ENCODE measurements at regions not wholly inside any gene's neighbourhood (a gene's known extent, or its start where the extent isn't known, plus 50 kb on each side); places are given as distances from the start of the nearest gene placed in this dataset.
"Not testable (repeated sequence)": the region's sequence is repeated elsewhere in the genome, so short reads cannot be mapped to it uniquely, and the experiment has no call there.

DNA sequence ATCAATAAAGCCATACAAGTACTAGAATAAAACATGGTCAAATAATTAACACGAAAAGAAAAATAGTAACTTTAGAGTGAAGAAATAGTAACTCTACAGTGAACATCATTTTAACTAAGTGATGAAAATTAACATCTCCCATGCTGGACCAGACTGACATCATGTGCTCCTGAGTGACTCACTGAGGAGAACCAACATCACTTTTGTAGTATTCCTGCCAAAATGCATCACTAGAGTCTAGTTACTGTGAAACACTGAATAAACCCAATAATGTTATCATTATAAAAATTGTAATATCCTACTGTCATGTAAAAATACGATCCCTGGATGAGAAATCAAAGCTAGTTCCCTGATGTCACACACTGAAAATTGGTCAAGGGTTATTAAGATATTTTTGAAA, 361.3 kb downstream of the CD109 start:
- DNase-seq = no peak

DNA sequence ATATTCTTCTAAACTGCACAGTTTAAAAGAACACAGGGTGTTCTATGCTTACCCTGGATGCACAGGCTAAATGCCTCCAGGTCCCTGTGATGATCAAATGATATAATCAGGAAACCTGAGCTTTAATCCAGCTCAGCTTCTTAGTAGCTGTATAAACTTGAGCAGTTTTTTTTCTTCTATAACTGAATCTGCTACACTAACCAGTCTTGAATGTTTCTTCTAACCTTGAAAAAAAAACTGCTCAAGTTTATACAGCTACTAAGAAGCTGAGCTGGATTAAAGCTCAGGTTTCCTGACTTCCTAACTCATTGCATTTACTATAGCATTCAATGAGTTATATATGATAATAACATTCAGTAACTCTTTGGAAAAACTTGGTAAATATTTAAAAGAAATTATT, 358.2 kb downstream of the CD109 start:
- no peak for DNase-seq

DNA sequence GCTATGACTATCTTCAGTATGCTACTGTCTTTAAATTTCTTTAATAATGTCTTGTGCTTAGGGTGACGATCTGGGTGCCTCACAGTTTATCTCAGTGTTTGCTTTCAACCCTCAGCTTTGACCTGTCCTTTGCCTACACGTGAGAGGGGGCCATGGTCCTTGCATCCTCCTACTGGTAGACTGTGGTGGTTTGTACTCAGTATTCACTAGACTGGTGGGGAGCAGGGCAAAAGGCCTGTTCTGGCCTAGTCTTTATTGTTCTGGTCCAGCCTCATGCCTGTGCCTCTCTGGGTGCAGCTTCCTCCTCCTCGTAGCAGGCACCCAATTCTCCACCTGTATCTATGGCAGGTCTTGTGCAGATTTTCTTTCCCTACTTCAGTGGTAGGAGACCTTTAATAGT, 354.9 kb downstream of the CD109 start:
- DNase-seq = no peak

DNA sequence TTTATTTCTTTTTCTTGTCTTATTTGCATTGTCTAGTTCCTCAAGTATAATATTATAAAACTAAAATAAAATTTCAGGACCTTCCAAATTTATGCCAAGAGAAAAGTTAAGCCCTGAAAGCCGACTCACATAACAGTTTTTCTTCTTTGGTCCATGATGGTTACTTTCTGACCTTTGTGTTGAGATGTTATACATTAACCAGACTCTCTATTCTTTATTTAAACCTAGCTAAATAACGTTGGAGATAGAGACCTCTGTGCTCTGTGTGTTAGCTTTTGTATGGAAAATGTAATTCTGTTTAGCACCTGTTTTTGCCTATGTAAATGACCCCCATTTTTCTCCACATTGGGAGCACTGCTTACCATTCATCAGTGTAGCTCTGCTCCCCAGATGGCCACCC, 352.4 kb downstream of the CD109 start:
- DNase-seq = no peak

DNA sequence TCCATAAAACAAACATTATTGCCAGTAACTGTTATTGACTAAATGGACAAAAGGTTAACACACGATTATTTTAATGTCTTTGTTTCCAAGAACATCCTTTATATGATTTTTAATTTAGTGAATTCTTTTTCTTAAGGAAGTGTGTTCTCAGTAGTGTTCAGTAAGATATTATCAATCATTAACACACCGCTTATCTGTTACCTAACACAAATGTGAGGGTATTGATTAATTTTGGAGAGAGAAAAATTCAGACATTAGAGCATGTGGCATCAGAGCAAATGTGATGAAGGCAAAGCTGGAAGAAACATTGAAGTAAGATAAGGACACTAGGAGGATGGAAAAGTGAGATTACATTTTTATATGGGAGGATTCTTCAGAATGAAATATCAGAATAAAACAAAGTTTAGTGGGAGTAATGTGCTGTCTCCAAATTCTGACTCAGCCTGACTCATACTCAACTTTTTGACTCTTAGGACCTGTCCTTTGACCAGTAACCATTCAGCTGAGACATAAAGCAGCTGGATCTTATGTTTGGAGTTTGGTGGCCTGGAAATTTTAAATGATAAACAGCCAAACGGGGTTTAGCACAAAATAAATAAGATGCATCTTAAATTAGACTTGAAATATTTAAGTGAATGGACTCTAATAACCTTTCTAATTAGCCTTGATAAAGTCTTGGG, 348.6 kb downstream of the CD109 start:
- DNase-seq = no peak

DNA sequence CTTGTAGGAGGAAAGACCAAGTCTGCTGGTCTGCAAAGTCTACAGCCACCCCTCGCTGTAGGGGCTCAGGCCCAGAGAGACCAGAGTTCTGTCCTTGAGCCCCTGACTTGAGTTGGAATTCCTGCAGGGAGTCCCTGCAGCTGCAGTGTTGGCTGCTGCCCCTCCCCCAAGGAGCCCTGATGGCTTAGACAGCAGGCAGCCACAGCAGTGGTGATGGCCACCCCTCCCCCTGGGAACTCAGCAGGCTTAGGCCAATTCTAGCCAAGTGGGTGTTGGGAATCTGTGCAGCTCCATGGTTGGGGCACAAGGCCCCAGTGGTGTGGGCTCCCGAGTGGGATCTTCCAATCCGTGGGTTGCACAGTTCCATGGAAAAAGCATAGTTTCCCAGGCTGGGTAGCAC, 345.4 kb downstream of the CD109 start:
- DNase-seq = no peak

DNA sequence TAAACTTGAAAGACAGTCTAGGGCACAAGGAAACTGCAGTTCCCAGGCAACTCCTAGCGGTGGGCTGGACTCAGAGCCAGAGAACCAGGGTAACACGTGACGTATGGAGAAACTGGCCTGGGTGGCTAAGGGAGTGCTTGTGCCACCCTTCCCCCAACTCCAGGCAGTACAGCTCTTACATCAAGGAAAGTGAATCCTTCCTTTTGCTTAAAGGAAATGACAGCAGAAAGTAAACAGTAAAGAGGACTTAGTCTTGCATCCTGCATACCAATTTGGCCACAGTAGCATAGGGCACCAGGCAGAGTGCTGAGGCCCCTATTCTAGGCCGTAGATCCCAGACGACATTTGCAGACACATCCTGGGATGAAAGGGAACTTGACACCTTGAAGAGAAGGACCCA, 322.8 kb downstream of the CD109 start:
- DNase-seq = no peak

DNA sequence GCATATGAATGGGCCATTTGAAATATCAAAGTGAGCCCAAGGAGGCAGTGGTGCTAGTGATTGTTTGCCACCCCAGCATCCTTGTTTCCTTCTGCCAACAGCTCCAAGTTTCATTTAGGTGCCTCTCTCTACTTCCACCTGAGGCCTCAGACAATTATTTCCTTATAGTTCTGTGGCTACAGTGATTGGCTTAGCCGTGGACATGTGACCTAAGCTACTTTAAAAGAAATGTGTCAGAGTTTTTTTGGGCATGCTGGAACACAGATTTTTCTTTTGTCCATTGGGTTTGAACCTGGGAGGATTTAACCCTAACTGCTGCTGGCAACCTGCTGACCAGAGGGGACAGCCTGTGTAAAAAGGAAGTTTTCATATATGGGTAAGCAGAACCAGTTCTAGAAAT, 319.4 kb downstream of the CD109 start:
- no peak for DNase-seq

DNA sequence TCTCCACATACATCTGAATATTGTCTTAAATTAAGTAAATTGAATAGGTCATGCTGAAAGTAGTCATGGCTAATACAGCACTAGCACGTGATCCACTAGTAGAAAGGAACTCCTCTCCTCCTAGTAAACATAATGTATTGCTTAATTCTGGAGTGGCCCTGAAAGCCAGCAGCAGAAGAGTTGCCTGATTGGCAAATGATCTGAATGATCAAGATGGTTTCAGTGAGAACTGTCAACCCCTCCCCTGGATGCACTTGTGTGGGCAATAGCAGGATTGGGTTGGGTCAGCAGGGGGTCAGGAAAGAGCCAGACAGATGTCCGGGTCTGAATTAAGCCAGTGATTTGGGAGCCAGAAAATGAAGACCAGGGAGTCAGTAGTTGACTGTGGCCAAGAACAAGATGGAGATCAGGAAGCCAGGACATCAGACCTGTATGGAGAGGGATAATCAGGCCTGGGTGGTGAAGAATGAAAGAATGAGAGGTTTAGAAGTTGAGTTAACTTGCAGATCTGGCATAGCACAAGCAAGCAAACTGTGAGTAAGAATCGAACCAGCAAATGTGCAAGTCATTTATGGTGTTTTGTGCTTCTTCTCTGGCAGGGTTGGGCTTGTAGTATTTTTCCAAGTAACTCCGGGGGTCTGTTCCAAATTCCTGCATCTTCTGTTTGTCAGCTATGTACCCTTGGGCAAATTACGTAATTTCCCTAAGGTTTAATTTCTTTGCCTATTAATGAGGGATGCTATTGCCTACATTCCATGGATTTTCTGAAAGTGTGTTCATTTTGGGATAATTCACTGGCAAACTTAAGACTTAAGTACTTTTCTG, 304.9 kb downstream of the CD109 start:
- no peak for DNase-seq

DNA sequence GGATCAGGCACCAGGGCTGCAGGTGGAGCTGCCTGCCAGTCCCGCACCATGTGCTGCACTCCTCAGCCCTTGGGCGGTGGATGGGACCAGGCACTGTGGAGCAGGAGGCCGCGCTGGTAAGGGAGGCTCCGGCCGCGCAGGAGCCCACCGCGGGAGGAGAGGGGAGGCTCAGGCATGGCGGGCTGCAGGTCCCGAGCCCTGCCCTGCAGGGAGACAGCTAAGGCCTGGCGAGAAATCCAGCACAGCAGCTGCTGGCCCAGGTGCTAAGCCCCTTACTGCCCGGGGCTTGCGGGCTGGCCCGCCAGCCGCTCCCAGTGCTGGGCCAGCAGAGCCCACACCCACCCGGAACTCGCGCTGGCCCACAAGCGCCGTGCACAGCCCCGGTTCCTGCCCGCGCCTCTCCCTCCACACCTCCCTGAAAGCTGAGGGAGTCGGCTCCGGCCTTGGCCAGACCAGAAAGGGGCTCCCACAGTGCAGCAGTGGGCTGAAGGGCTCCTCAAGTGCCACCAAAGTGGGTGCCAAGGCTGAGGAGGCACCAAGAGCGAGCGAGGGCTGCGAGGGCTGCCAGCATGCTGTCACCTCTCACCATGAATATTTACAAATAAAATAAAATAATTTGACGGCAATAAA, 294.7 kb downstream of the CD109 start:
- DNase-seq = not testable (repeated sequence)

DNA sequence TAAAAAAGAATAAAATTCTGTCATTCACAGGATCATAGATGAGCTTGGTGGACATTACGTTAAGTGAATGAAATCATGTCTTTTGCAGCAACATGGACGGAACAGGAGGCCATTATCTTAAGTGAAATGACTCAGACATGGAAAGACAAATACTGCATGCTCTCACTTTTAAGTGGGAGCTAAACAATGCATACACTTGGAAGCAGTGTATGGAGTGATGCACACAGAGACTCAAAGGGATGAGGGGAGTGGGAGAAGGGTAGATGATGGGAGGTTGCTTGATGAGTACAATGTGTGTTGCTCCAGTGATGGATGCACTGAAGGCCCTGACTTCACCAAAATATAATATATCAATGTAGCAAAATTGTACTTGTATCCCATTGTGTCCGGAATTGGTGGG, 293.4 kb downstream of the CD109 start:
- no peak for DNase-seq

DNA sequence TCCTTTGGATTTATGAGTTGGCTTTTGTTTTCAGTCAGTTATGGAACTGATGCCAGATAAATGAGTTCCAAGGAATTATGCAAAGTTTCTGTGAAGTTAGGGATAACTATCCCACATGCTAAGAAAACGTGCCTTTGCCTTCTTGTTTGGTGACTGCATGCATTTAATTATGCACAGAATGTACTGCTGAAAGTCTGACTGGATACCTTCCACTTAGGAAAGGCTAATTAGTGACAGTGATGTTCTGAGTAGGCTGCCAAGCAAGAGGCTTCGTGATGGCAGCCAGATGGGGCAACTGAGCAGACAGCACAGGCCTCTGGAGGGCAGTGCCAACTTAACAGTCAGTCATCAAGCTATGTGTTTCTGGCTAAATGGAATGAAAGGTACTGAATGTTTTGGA, 289.9 kb downstream of the CD109 start:
- peak in 2 of 56 donors; percentile 1 to 2 for DNase-seq

DNA sequence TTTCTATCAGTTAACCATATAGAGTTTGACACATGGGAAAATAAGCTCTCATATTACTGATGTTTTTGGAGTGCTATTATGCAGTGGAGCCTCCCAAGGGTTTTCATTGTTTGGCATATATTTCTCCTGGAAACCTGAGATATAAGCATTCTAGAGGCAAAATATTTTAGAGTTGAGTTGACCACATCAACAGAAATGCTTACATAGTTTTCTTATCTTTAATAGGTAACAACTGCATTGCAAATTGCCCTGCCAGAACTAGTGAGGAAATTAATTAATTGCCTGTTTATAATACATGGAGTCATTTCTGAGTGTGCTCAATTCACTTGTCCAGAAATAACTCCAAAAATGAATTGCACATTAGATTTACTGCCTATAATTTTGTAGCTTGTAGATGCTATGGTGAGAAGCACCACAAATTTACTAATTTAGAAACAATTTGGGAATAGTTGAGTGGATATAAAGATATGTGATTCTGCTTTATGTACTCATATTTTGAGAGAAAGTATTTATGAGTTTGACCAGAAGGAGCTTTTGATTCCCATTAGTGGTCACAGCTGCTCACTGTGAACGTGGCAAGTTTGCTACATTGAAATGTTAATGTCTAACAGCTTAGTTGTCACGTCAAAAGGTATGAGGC, 288.7 kb downstream of the CD109 start:
- no peak for DNase-seq

DNA sequence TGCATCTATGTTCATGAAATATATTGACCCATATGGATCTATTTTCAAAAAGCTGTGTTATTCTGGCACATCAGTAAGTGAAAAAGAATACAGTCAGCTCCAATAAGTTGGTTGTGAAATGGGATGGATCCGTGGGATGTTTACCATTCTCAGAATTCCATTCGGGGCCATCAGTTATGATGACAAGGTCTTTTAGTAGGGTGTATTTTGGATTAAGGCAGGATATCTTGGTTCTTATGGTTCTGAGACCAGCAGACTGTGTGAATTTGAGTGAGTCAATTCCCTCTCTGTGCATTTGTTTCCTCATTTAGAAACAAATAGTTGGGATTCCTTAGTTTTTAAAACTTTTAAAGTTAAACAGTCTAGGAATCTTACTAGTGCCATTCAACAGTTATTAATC, 287.4 kb downstream of the CD109 start:
- DNase-seq = no peak

DNA sequence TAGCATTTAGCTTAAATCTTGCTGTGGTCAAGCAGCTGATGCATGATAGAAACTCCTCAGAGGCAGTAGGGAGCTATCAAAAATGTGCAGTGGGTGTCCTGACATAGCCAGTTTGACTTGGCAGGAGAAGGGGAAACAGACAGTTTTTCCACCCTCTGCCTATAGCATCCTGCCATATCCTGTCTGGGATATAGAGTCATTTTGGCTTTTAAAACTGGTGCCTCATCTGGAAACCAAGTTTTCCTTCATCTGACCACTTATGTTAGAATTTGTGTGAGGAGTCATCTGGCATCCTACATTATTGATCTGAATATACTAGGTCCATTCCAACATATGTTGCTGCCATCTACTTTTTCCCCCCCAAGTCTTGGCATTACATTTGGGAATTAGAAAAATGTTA, 284.1 kb downstream of the CD109 start:
- DNase-seq = no peak

DNA sequence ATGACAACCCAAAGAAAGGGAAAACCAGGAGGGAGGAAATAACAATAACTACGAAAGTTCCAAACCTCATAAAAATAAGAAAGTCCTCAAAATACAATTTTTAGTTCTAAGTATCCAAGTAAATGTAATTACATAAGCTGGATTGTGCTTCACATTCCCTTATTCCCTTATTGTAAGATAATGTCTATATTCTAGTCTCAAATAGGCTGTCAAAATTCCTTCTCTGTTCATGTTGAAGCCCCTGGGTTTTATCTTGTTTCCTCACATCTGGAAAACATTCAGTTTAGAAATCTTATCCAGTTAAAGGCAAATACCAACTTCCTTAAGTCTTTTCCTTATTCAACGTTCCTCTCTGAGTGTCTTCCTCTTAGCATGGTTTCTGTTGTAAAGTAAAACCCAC, 282.3 kb downstream of the CD109 start:
- no peak for DNase-seq

DNA sequence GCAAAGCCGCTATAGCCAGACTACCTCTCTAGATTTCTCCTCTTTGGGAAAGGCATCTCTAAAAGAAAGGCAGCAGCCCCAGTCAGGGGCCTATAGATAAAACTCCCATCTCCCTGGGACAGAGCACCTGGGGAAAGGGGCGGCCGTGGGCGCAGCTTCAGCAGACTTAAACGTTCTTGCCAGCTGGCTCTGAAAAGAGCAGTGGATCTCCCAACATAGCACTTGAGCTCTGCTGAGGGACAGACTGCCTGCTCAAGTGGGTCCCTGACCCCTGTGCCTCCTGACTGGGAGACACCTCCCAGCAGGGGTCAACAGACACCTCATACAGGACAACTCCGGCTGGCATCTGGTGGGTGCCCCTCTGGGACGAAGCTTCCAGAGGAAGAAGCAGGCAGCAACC, 276.5 kb downstream of the CD109 start:
- DNase-seq = not testable (repeated sequence)

DNA sequence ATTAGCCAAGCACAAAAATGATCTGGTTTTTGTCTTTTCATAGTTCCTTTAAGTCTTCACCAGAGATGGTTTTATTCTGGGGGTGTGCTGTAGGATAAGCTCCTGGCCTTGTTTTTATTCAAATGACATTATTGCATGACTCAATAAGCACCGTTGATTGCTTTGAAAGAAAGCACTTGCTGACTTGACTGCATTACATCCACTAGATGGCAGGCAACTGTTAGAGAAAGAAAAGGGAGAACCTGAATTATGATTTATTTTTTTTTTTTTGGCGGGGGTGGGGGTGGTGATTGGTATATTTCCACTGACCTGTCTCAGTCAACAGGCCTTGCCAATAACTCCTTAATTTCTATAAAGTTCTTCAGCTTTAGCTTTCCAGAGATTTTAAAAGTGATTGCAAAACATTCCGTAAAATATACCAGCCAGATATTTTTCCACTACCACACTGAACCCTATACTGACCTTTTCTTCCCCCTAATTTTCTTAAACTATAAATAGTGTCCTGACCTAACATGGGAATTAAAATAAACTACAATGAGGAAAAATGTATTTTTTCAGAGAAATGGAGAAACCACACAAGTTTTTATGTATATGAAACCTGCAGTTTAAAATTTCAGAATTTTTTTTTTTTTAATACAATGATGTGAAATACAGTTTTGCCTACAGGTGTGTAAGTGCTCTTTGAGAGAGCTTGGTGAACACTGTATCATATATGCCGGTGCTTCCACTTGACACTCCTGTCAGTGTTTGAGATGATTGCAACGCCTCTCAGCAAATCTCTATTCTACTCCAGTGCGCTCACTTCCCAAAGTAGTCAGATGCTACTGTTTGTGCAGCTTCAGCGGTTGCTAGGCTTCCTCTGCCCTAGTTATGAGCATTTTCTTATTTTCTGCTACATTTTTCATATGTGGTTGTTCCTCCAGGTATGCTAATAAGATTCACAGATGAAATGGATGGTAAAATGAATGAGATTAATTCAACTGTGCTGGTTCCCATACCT, 274.3 kb downstream of the CD109 start:
- peak in 1 of 56 donors; percentile 3 for DNase-seq

DNA sequence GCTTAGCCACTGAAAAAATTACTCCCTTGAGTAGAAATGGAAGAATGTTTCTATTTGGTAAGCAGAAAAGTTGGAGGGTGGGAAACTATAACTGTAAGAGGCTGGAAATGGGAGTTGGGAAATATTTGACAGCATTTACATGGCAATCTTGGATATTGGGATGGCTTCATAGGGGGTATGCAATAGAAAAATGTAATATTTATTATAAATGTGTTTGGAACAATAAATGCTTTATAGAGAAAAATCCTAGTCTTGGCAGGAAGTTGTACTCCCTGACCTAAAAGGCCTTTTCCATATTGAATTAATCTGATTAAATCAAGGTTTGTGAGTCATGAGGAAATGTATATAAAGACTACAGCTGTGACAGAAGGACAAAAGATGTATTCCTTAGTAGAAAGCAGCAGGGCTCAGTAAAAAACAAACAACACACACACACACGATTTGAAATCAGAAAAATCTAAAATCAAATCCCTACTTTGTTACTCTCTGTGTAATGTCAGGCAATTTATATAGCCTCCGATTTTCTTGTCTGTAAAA, 272.3 kb downstream of the CD109 start:
- no peak for DNase-seq

DNA sequence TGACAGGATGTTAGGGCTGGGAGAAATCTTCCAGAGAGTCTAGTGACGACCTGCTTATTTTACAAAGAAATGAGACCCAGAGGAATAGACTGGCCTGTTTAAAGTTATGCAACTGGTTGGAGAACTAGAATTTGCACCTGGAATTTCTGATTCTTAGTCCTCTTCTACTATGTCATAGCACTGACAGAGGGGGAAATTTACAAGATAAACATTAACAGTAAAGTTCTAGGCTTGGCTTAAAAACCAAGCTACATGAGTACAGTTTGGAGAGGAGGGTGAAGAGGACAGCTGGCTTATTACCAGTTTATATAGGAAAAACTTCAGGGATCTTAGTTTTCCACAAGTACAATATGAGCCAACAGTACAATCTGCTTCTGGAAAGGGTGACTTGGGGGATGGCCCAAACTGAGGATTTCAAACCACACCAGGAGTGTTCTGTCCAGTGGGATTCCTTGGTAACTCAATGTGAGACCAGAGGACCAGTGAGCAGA, 269.6 kb downstream of the CD109 start:
- no peak for DNase-seq
